HepG2 (cell line): ENCODE measurements at regions not wholly inside any gene's neighbourhood (a gene's known extent, or its start where the extent isn't known, plus 50 kb on each side); places are given as distances from the start of the nearest gene placed in this dataset.

Source experiments
- AGO1 ChIP-seq: fragments of 200-400 bp; formaldehyde crosslinking; IDR thresholded peaks from 2 replicates; pipeline ENCODE4 v1.6.1; 2017; ENCODE audit warnings: mild to moderate bottlenecking, low read depth, low read length, moderate library complexity; ENCODE audit not compliant: poor library complexity, severe bottlenecking
- BRCA1 ChIP-seq: sonication (generic); formaldehyde crosslinking; IDR thresholded peaks from 2 replicates; pipeline ENCODE4 v1.4.0; 2020; ENCODE audit warnings: missing genetic modification reagents
- EHMT2 ChIP-seq: fragments of 200-600 bp; sonication (generic); IDR thresholded peaks from 2 replicates; pipeline ENCODE4 v1.7.0; 2017; ENCODE audit warnings: antibody characterized with exemption, low read depth, low read length, borderline replicate concordance
- ETV5 ChIP-seq: IDR thresholded peaks from 2 replicates; pipeline ENCODE4 v1.6.1; 2018; ENCODE audit warnings: missing biosample characterization, missing genetic modification reagents, inconsistent platforms, borderline replicate concordance
- HMG20A ChIP-seq: IDR thresholded peaks from 2 replicates; pipeline ENCODE4 v1.6.1; 2016; ENCODE audit warnings: borderline replicate concordance
- MTA1 ChIP-seq: sonication (generic); formaldehyde crosslinking; IDR thresholded peaks from 2 replicates; pipeline ENCODE4 v1.4.0; 2020; ENCODE audit warnings: missing genetic modification reagents, mild to moderate bottlenecking, borderline replicate concordance
- NONO ChIP-seq, 2 experiments: fragments of 450-650 bp in 1 of 2; sonication (generic) in 1 of 2; formaldehyde crosslinking in 1 of 2; IDR thresholded peaks in 1 of 2; conservative IDR thresholded peaks in 1 of 2; 2 replicates each; pipeline versions ENCODE4 v1.6.1 to v1.8.0; 2017 to 2022; ENCODE audit warnings: mild to moderate bottlenecking in 1 of 2, missing genetic modification reagents in 1 of 2, moderate library complexity in 1 of 2
- POLR2AphosphoS5 ChIP-seq: IDR thresholded peaks from 2 replicates; pipeline ENCODE4 v1.6.1; 2012; ENCODE audit warnings: low read depth, low read length
- RBAK ChIP-seq: sonication (generic); formaldehyde crosslinking; IDR thresholded peaks from 2 replicates; pipeline ENCODE4 v1.5.1; 2020; ENCODE audit warnings: mild to moderate bottlenecking, missing genetic modification reagents
- TF ChIP-seq, protein P1 (sequence below), 2 experiments: IDR thresholded peaks; 2 replicates each; pipeline ENCODE4 v1.6.1; 2011 to 2012; ENCODE audit warnings: low read length in 2 of 2, borderline replicate concordance in 1 of 2, low read depth in 1 of 2, mild to moderate bottlenecking in 1 of 2, moderate library complexity in 1 of 2
- TF ChIP-seq, protein P2 (sequence below): sonication (generic); formaldehyde crosslinking; IDR thresholded peaks from 2 replicates; pipeline ENCODE4 v1.4.0; 2020; ENCODE audit warnings: missing genetic modification reagents
- TF ChIP-seq, protein P3 (sequence below): sonication (generic); formaldehyde crosslinking; IDR thresholded peaks from 2 replicates; pipeline ENCODE4 v1.5.0; 2020; ENCODE audit warnings: mild to moderate bottlenecking, missing genetic modification reagents, moderate library complexity
- TF ChIP-seq, protein P4 (sequence below): sonication (generic); formaldehyde crosslinking; conservative IDR thresholded peaks from 2 replicates; pipeline ENCODE4 v1.4.0; 2020; ENCODE audit warnings: missing genetic modification reagents

DNA sequence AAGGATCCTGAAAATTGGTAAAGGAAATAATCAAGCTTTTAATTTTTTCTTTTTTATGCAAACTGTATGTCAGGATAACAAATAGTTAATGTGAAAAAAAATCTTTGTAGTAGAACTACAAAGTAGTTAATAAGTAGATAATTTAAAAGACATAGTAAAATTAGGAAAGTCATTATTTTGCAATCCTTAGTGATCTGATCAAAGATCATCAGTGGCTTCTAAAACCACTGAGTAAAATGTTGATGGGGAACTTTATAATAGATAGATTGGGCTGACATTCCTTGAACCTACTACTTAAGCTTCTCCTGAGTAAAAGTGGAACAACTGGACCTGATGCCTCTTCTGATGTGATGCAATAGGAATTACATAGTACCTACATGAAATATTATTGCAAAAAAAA lies 119.0 kb upstream of the TMTC2 start:
- TF ChIP-seq ETV5 (CRISPR knock-in tag) (no peak), NONO (IDR thresholded peaks at IDR 0.05) (no peak), NONO (CRISPR knock-in tag; conservative IDR thresholded peaks at IDR 0.05) (no peak), AGO1 (no peak), RBAK (CRISPR knock-in tag) (no peak), EHMT2 (no peak), BRCA1 (no peak), HMG20A (CRISPR knock-in tag) (no peak), MTA1 (CRISPR knock-in tag) (no peak), POLR2AphosphoS5 (no peak)
- TF ChIP-seq, protein P1, sequence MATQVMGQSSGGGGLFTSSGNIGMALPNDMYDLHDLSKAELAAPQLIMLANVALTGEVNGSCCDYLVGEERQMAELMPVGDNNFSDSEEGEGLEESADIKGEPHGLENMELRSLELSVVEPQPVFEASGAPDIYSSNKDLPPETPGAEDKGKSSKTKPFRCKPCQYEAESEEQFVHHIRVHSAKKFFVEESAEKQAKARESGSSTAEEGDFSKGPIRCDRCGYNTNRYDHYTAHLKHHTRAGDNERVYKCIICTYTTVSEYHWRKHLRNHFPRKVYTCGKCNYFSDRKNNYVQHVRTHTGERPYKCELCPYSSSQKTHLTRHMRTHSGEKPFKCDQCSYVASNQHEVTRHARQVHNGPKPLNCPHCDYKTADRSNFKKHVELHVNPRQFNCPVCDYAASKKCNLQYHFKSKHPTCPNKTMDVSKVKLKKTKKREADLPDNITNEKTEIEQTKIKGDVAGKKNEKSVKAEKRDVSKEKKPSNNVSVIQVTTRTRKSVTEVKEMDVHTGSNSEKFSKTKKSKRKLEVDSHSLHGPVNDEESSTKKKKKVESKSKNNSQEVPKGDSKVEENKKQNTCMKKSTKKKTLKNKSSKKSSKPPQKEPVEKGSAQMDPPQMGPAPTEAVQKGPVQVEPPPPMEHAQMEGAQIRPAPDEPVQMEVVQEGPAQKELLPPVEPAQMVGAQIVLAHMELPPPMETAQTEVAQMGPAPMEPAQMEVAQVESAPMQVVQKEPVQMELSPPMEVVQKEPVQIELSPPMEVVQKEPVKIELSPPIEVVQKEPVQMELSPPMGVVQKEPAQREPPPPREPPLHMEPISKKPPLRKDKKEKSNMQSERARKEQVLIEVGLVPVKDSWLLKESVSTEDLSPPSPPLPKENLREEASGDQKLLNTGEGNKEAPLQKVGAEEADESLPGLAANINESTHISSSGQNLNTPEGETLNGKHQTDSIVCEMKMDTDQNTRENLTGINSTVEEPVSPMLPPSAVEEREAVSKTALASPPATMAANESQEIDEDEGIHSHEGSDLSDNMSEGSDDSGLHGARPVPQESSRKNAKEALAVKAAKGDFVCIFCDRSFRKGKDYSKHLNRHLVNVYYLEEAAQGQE (IDR thresholded peaks at IDR 0.05; ENCODE audit: borderline replicate concordance in 1 of 2, low read depth in 1 of 2, low read length in 2 of 2), result no peak
- TF ChIP-seq, protein P2, sequence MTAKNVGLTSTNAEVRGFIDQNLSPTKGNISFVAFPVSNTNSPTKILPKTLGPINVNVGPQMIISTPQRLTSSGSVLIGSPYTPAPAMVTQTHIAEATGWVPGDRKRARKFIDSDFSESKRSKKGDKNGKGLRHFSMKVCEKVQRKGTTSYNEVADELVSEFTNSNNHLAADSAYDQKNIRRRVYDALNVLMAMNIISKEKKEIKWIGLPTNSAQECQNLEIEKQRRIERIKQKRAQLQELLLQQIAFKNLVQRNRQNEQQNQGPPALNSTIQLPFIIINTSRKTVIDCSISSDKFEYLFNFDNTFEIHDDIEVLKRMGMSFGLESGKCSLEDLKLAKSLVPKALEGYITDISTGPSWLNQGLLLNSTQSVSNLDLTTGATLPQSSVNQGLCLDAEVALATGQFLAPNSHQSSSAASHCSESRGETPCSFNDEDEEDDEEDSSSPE (CRISPR knock-in tag), result no peak
- TF ChIP-seq, protein P3, sequence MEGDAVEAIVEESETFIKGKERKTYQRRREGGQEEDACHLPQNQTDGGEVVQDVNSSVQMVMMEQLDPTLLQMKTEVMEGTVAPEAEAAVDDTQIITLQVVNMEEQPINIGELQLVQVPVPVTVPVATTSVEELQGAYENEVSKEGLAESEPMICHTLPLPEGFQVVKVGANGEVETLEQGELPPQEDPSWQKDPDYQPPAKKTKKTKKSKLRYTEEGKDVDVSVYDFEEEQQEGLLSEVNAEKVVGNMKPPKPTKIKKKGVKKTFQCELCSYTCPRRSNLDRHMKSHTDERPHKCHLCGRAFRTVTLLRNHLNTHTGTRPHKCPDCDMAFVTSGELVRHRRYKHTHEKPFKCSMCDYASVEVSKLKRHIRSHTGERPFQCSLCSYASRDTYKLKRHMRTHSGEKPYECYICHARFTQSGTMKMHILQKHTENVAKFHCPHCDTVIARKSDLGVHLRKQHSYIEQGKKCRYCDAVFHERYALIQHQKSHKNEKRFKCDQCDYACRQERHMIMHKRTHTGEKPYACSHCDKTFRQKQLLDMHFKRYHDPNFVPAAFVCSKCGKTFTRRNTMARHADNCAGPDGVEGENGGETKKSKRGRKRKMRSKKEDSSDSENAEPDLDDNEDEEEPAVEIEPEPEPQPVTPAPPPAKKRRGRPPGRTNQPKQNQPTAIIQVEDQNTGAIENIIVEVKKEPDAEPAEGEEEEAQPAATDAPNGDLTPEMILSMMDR (CRISPR knock-in tag), result no peak
- TF ChIP-seq, protein P4, sequence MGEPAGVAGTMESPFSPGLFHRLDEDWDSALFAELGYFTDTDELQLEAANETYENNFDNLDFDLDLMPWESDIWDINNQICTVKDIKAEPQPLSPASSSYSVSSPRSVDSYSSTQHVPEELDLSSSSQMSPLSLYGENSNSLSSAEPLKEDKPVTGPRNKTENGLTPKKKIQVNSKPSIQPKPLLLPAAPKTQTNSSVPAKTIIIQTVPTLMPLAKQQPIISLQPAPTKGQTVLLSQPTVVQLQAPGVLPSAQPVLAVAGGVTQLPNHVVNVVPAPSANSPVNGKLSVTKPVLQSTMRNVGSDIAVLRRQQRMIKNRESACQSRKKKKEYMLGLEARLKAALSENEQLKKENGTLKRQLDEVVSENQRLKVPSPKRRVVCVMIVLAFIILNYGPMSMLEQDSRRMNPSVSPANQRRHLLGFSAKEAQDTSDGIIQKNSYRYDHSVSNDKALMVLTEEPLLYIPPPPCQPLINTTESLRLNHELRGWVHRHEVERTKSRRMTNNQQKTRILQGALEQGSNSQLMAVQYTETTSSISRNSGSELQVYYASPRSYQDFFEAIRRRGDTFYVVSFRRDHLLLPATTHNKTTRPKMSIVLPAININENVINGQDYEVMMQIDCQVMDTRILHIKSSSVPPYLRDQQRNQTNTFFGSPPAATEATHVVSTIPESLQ (CRISPR knock-in tag), result no peak
